LNCaP clone FGC (cell line): ENCODE measurements at regions not wholly inside any gene's neighbourhood (a gene's known extent, or its start where the extent isn't known, plus 50 kb on each side); places are given as distances from the start of the nearest gene placed in this dataset.

Experiments used
- DNase-seq: peaks from one replicate; pipeline ENCODE4 v3.0.0-alpha.2; 2011; ENCODE audit warnings: low read depth
- H3K4me3 ChIP-seq: 2 replicates; pipeline ENCODE4 v1.5.1; 2011; ENCODE audit warnings: mild to moderate bottlenecking, low read depth, low read length, control low read depth
- CTCF ChIP-seq: IDR thresholded peaks from 2 replicates; pipeline ENCODE4 v1.5.1; 2012; ENCODE audit warnings: mild to moderate bottlenecking; ENCODE audit not compliant: control insufficient read depth, insufficient read depth; ENCODE audit errors: extremely low read depth

DNA sequence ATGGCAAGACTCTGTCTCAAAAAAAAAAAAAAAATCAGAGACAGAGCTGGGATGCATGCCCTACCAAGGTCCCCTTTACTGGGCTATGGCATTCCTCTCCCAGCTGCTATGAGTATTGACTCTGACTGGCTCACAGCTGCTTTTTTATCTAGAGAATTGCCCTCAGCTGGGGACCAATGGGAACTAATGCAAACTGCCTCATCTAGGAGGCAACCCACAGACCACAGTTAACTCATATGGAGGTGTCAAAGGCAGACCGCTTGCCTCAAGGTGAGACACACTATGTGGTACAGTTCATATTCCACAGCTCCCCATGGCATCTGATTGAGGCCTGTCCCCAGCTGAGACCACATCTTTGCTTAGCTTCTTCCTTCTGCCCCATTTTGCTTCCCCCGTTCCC, 183.5 kb upstream of the EOMES start:
- no peak for DNase-seq
- TF ChIP-seq CTCF, result no peak
- H3K4me3 ChIP-seq, result no peak overlapping the region

DNA sequence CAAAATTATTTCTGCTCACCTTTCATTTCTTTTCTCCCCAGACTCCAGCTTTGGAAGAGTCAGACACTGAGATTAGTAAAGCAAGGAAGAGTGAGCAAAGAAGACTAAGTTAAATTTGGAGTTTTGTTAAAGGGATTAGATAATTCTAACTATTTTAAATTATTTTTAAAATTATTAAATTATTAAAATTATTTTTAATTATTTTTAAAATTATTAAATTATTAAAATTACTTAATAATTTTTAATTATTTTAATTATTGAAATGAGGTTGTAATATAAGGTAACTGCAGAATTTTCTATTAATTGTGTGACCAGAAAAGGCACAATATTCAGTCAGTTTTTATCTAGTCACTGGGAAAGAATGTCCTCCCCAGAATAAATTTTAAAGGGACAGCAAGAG, 185.0 kb upstream of the EOMES start:
- no peak overlapping the region for H3K4me3 ChIP-seq
- TF ChIP-seq CTCF, result no peak
- DNase-seq, result no peak

DNA sequence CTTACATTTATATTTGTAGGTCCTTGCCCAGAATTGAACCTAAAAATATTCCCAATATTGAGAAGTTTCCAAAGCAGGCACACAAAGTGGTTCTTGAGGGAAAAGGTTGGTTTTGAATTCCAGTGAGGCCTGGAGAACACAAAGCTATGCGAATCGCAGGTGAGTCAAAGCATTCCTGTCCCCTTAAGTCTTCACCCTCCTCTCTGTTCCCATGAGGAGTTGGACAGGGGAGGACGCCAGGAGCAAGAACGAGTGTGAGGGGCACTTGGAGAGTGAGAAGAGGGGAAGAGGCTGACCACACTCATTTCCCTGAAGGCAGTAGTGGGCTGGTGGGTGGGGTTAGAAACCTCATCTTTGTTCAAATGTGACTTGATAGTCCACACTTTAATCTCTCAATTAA, 185.8 kb upstream of the EOMES start:
- no peak for DNase-seq
- H3K4me3 ChIP-seq, result no peak overlapping the region
- TF ChIP-seq CTCF, result no peak

DNA sequence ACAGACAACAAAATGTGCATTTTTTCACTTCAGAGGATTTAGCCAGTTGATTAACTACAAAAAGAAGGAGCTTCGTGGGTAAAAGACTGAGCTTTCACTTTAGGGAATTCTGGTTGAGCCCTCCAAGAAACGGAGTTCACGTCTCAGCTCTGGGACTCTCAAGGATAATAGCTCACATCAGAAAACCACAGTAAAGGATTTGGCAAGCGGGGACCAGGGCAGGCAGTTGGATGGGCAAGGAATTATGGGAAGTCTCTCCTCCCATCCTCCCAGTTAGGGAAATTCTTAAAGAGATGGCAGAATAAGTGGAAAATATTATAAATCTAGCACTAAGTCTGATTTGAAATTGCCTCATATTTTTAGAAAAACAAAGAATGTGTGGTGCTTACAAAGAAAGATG, 188.3 kb upstream of the EOMES start:
- TF ChIP-seq CTCF, result no peak
- H3K4me3 ChIP-seq, result no peak overlapping the region
- no peak for DNase-seq

- TF ChIP-seq CTCF, result peak; percentile 52
- DNase-seq, result no peak
- H3K4me3 ChIP-seq, result no peak overlapping the region
These were observed 192.1 kb upstream of the EOMES start for GRCh38 chr3:27914199-27914598.

GRCh38 chr3:27923349-27924068, 201.4 kb upstream of the EOMES start:
- H3K4me3 ChIP-seq, result no peak overlapping the region
- no peak for TF ChIP-seq CTCF
- DNase-seq, result no peak

DNA sequence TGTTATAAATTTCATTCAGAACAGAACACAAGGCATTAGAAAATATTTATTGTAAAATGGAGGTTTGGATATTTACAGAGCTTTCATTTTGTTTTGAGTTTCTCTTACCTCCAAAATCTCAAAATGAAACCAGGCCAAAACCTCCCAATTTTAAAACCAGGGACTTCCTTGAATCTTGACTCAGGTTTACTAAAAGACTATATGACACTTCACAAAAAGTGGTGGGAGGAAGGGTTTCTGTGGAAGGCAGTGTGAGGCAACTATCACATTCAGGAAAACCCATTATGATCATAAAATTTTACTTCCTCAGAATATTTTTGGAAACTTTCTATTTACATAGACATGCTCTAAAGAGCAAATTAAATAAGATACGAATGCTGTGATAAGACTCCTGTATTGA, 205.8 kb upstream of the EOMES start:
- no peak for TF ChIP-seq CTCF
- DNase-seq, result no peak
- no peak overlapping the region for H3K4me3 ChIP-seq
